Gastrocnemius medialis (tissue), 4 donors: ENCODE measurements at regions not wholly inside any gene's neighbourhood (a gene's known extent, or its start where the extent isn't known, plus 50 kb on each side); places are given as distances from the start of the nearest gene placed in this dataset.

Experiments used
- ATAC-seq, 2 donors: fragments of 150-250 bp; one replicate each; pipeline ENCODE4 v1.9.1; 2016
- DNase-seq, 2 donors: peaks; one replicate each; pipeline ENCODE4 v3.0.0-alpha.2; 2019
- H3K27ac ChIP-seq, 4 donors: fragments of 200-600 bp; sonication (generic); 1 replicate in 1 of 4; 2 replicates in 3 of 4; pipeline ENCODE4 v1.5.1; 2016 to 2018; ENCODE audit warnings: mild to moderate bottlenecking in 2 of 4, moderate library complexity in 1 of 4
- H3K27me3 ChIP-seq, 3 donors: fragments of 200-600 bp; sonication (generic) in 2 of 3; 1 replicate in 1 of 3; 2 replicates in 2 of 3; pipeline versions ENCODE4 v1.5.1 to v1.6.0; 2016 to 2019; ENCODE audit warnings: mild to moderate bottlenecking in 1 of 3, moderate library complexity in 1 of 3
- H3K36me3 ChIP-seq, 2 donors: fragments of 200-600 bp; sonication (generic) in 1 of 2; one replicate each; pipeline ENCODE4 v1.5.1; 2017 to 2018
- H3K4me1 ChIP-seq, 2 donors: fragments of 200-600 bp; sonication (generic) in 1 of 2; one replicate each; pipeline ENCODE4 v1.5.1; 2016 to 2017; ENCODE audit warnings: mild to moderate bottlenecking in 2 of 2
- H3K4me3 ChIP-seq, 4 donors: fragments of 200-600 bp; sonication (generic) in 3 of 4; 1 replicate in 1 of 4; 2 replicates in 3 of 4; pipeline ENCODE4 v1.5.1; 2016 to 2019; ENCODE audit warnings: mild to moderate bottlenecking in 2 of 4
- H3K9me3 ChIP-seq, 3 donors: fragments of 200-600 bp; sonication (generic) in 2 of 3; 1 replicate in 1 of 3; 2 replicates in 2 of 3; pipeline ENCODE4 v1.5.1; 2016 to 2019
- CTCF ChIP-seq, 5 experiments: fragments of 450-650 bp in 3 of 5; fragments of 200-600 bp in 2 of 5; sonication (generic) in 2 of 5; IDR thresholded peaks in 4 of 5; conservative IDR thresholded peaks in 1 of 5; 1 replicate in 4 of 5; 2 replicates in 1 of 5; pipeline ENCODE4 v1.5.1; 2016 to 2019; ENCODE audit warnings: antibody characterized with exemption in 5 of 5, mild to moderate bottlenecking in 3 of 5, moderate library complexity in 3 of 5
- POLR2A ChIP-seq, 2 donors: fragments of 450-650 bp; IDR thresholded peaks; one replicate each; pipeline ENCODE4 v1.6.1; 2017; ENCODE audit warnings: antibody characterized with exemption in 2 of 2, mild to moderate bottlenecking in 2 of 2, moderate library complexity in 2 of 2
- in situ Hi-C, 4 donors: fragments of 200-750 bp; cut with MboI; loops; one replicate each; pipeline versions ENCODE4 v1.15.0 to v1.8.0; 2017; ENCODE audit warnings: low sequenced_read_pairs in 4 of 4
- intact Hi-C: fragments of 100-400 bp; cut with DNase I; formaldehyde crosslinking; loops from one replicate; pipeline ENCODE4 v1.15.1; 2023; ENCODE audit warnings: low total_unique reads

- no peaks in the 10 kb centered on the region for H3K27me3 ChIP-seq
- no peaks in the 10 kb centered on the region for H3K9me3 ChIP-seq
- ATAC-seq (no peak), DNase-seq (no peak)
- H3K27ac ChIP-seq: no peak overlapping the region
- no peaks in the 10 kb centered on the region for H3K4me1 ChIP-seq
- H3K36me3 ChIP-seq: no peaks in the 10 kb centered on the region
- in situ Hi-C loops (no loop called here), intact Hi-C loops (no loop called here)
- H3K4me3 ChIP-seq: no peak overlapping the region
- TF ChIP-seq CTCF (IDR thresholded peaks at IDR 0.05 in 4 of 5, conservative IDR thresholded peaks at IDR 0.05 in 1 of 5) (no peak), POLR2A (IDR thresholded peaks at IDR 0.05) (no peak)
These were observed 69.8 kb upstream of the PLXNA4 start for GRCh38 chr7:132646052-132646451.

GRCh38 chr7:132643302-132643701 lies 67.0 kb upstream of the PLXNA4 start:
- DNase-seq (no peak), ATAC-seq (no peak)
- in situ Hi-C loops: no loop called here
- H3K27ac ChIP-seq: no peak overlapping the region
- intact Hi-C loops: no loop called here
- TF ChIP-seq POLR2A (IDR thresholded peaks at IDR 0.05): no peak
- TF ChIP-seq CTCF (IDR thresholded peaks at IDR 0.05 in 4 of 5, conservative IDR thresholded peaks at IDR 0.05 in 1 of 5): no peak
- no peaks in the 10 kb centered on the region for H3K36me3 ChIP-seq
- no peaks in the 10 kb centered on the region for H3K4me1 ChIP-seq
- no peaks in the 10 kb centered on the region for H3K27me3 ChIP-seq
- H3K4me3 ChIP-seq: no peak overlapping the region
- H3K9me3 ChIP-seq: no peaks in the 10 kb centered on the region

GRCh38 chr7:132641238-132641637 lies 65.0 kb upstream of the PLXNA4 start:
- in situ Hi-C loops: no loop called here
- H3K27me3 ChIP-seq: no peaks in the 10 kb centered on the region
- H3K4me3 ChIP-seq: no peak overlapping the region
- no peak for DNase-seq
- H3K9me3 ChIP-seq: no peaks in the 10 kb centered on the region
- no peak overlapping the region for H3K27ac ChIP-seq
- intact Hi-C loops: no loop called here
- TF ChIP-seq CTCF (IDR thresholded peaks at IDR 0.05 in 4 of 5, conservative IDR thresholded peaks at IDR 0.05 in 1 of 5) (no peak), POLR2A (IDR thresholded peaks at IDR 0.05) (no peak)
- no peak for ATAC-seq
- H3K36me3 ChIP-seq: no peaks in the 10 kb centered on the region
- no peaks in the 10 kb centered on the region for H3K4me1 ChIP-seq

- Histone ChIP-seq H3K4me3 (no peak overlapping the region), H3K9me3 (no peaks in the 10 kb centered on the region), H3K4me1 (no peaks in the 10 kb centered on the region), H3K27ac (no peak overlapping the region), H3K36me3 (no peaks in the 10 kb centered on the region), H3K27me3 (no peaks in the 10 kb centered on the region)
- DNase-seq: no peak
- intact Hi-C loops: no loop called here
- TF ChIP-seq POLR2A (IDR thresholded peaks at IDR 0.05): no peak
- no peak for TF ChIP-seq CTCF (IDR thresholded peaks at IDR 0.05 in 4 of 5, conservative IDR thresholded peaks at IDR 0.05 in 1 of 5)
- ATAC-seq: no peak
- in situ Hi-C loops: no loop called here
These were observed 63.7 kb upstream of the PLXNA4 start for GRCh38 chr7:132639983-132640382.

- Histone ChIP-seq H3K27me3 (no peaks in the 10 kb centered on the region), H3K9me3 (no peaks in the 10 kb centered on the region), H3K36me3 (no peaks in the 10 kb centered on the region), H3K4me1 (no peaks in the 10 kb centered on the region), H3K4me3 (no peak overlapping the region), H3K27ac (no peak overlapping the region)
- in situ Hi-C loops (no loop called here), intact Hi-C loops (no loop called here)
- TF ChIP-seq POLR2A (IDR thresholded peaks at IDR 0.05): no peak
- no peak for TF ChIP-seq CTCF (IDR thresholded peaks at IDR 0.05 in 4 of 5, conservative IDR thresholded peaks at IDR 0.05 in 1 of 5)
- ATAC-seq (no peak), DNase-seq (no peak)
These were observed 61.7 kb upstream of the PLXNA4 start for GRCh38 chr7:132638000-132638399.
